Breast epithelium (tissue), 4 donors: ENCODE measurements at regions not wholly inside any gene's neighbourhood (a gene's known extent, or its start where the extent isn't known, plus 50 kb on each side); places are given as distances from the start of the nearest gene placed in this dataset.
"Not testable (repeated sequence)": the region's sequence is repeated elsewhere in the genome, so short reads cannot be mapped to it uniquely, and the experiment has no call there.

Source experiments
- DNase-seq, 2 donors: peaks; one replicate each; pipeline ENCODE4 v3.0.0-alpha.2; 2019; ENCODE audit warnings: low spot score in 2 of 2
- H3K27ac ChIP-seq, 2 donors: fragments of 200-600 bp; sonication (generic) in 1 of 2; one replicate each; pipeline ENCODE4 v1.5.1; 2016 to 2019; ENCODE audit warnings: mild to moderate bottlenecking in 1 of 2
- H3K27me3 ChIP-seq, 2 donors: fragments of 200-600 bp; sonication (generic) in 1 of 2; one replicate each; pipeline versions ENCODE4 v1.5.1 to v1.6.0; 2017 to 2019; ENCODE audit warnings: control low read depth in 1 of 2, mild to moderate bottlenecking in 1 of 2
- H3K36me3 ChIP-seq: fragments of 200-600 bp; one replicate; pipeline ENCODE4 v1.5.1; 2019
- H3K4me1 ChIP-seq, 2 donors: fragments of 200-600 bp; sonication (generic); one replicate each; pipeline ENCODE4 v1.5.1; 2016 to 2019; ENCODE audit warnings: control low read depth in 1 of 2
- H3K4me3 ChIP-seq, 3 donors: fragments of 200-600 bp; sonication (generic); 1 replicate in 2 of 3; 2 replicates in 1 of 3; pipeline ENCODE4 v1.5.1; 2016 to 2019; ENCODE audit warnings: mild to moderate bottlenecking in 3 of 3, moderate library complexity in 2 of 3
- H3K9me3 ChIP-seq, 2 donors: fragments of 200-600 bp; sonication (generic) in 1 of 2; one replicate each; pipeline ENCODE4 v1.5.1; 2016 to 2019; ENCODE audit warnings: control low read depth in 1 of 2
- POLR2A ChIP-seq: fragments of 450-650 bp; IDR thresholded peaks from one replicate; pipeline ENCODE4 v1.6.1; 2016; ENCODE audit warnings: antibody characterized with exemption, mild to moderate bottlenecking, moderate library complexity
- POLR2AphosphoS5 ChIP-seq, 3 donors: sonication (generic); formaldehyde crosslinking; IDR thresholded peaks; one replicate each; pipeline ENCODE4 v1.6.1; 2017; ENCODE audit warnings: antibody characterized with exemption in 3 of 3
- intact Hi-C: fragments of 100-400 bp; cut with DNase I; formaldehyde crosslinking; loops from one replicate; pipeline ENCODE4 v1.15.1; 2023; ENCODE audit warnings: low total_unique reads
- TF ChIP-seq, protein P1 (sequence below), 3 donors: fragments of 450-650 bp; IDR thresholded peaks; one replicate each; pipeline ENCODE4 v1.5.1; 2016 to 2017; ENCODE audit warnings: antibody characterized with exemption in 3 of 3, mild to moderate bottlenecking in 3 of 3, moderate library complexity in 3 of 3

- TF ChIP-seq POLR2AphosphoS5 (IDR thresholded peaks at IDR 0.05): no peak
- no peak for TF ChIP-seq POLR2A
- TF ChIP-seq, protein P1, sequence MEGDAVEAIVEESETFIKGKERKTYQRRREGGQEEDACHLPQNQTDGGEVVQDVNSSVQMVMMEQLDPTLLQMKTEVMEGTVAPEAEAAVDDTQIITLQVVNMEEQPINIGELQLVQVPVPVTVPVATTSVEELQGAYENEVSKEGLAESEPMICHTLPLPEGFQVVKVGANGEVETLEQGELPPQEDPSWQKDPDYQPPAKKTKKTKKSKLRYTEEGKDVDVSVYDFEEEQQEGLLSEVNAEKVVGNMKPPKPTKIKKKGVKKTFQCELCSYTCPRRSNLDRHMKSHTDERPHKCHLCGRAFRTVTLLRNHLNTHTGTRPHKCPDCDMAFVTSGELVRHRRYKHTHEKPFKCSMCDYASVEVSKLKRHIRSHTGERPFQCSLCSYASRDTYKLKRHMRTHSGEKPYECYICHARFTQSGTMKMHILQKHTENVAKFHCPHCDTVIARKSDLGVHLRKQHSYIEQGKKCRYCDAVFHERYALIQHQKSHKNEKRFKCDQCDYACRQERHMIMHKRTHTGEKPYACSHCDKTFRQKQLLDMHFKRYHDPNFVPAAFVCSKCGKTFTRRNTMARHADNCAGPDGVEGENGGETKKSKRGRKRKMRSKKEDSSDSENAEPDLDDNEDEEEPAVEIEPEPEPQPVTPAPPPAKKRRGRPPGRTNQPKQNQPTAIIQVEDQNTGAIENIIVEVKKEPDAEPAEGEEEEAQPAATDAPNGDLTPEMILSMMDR (IDR thresholded peaks at IDR 0.05): no peak
- Histone ChIP-seq H3K27ac (no peak overlapping the region), H3K9me3 (peaks cover 0 to 1% of the 10 kb centered on the region in 2 donors), H3K4me3 (no peak overlapping the region), H3K4me1 (no peaks in the 10 kb centered on the region), H3K27me3 (no peaks in the 10 kb centered on the region), H3K36me3 (no peaks in the 10 kb centered on the region)
- no peak for DNase-seq
- intact Hi-C loops: no loop called here
Measured at GRCh38 chr5:164233791-164234190, 728.4 kb downstream of the MAT2B start.

DNA sequence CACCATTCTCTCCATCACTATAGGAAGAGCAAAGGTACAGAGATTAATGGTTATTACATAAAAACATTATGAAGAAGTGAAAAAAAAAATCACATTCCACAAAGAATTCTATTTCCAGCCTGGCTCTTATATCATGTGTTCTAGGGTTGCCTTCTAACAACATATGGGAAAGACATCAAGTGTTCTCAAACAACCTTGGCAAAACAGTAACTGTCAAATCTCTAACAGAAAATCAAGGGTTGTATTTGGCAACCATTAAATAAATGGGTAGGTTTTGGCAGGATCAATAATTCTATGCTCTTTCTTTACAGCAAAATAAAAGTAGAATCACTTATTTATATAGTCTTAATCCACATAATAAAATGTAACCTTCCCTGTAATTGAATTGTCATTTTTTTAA, 728.9 kb downstream of the MAT2B start:
- Histone ChIP-seq H3K36me3 (no peaks in the 10 kb centered on the region), H3K4me1 (no peaks in the 10 kb centered on the region), H3K4me3 (no peak overlapping the region), H3K9me3 (no peaks in the 10 kb centered on the region), H3K27ac (no peak overlapping the region), H3K27me3 (no peaks in the 10 kb centered on the region)
- no peak for DNase-seq
- TF ChIP-seq, protein P1 (IDR thresholded peaks at IDR 0.05): no peak
- TF ChIP-seq POLR2A (no peak), POLR2AphosphoS5 (IDR thresholded peaks at IDR 0.05) (no peak)
- intact Hi-C loops: no loop called here

DNA sequence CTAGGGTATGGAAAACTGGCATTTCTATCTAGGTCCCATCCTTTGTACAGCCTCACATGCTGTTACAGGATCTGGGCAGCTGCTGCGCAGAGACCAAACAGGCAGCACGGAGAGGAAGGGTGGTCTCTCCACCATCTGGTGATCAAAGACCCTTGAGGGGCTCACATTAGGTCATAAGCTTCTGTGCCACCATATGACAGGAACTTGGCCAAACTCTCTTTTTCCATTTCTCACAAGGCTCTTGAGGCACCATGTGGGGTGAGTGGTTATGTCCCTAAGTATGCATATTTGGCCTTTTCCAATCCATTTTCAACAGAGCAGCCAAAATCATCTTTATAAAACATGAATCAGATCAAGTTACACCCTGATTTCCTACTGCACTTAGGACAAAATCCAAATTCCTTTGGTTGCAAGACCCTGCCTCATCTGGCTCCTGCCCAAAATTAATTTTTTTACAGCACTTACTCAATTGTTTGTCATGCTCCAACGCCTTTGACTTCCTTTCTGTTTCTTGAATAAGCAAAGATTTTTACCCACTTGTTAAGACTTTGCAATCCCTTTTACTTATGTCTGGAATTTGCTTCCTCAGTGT, 730.0 kb downstream of the MAT2B start:
- H3K27me3 ChIP-seq: no peaks in the 10 kb centered on the region
- no peaks in the 10 kb centered on the region for H3K9me3 ChIP-seq
- intact Hi-C loops: no loop called here
- H3K4me3 ChIP-seq: no peak overlapping the region
- TF ChIP-seq POLR2A: no peak
- no peak for TF ChIP-seq POLR2AphosphoS5 (IDR thresholded peaks at IDR 0.05)
- TF ChIP-seq, protein P1 (IDR thresholded peaks at IDR 0.05): no peak
- DNase-seq: no peak
- no peaks in the 10 kb centered on the region for H3K36me3 ChIP-seq
- H3K4me1 ChIP-seq: no peaks in the 10 kb centered on the region
- no peak overlapping the region for H3K27ac ChIP-seq

- Histone ChIP-seq H3K4me3 (no peak overlapping the region), H3K4me1 (no peaks in the 10 kb centered on the region), H3K36me3 (no peaks in the 10 kb centered on the region), H3K27me3 (no peaks in the 10 kb centered on the region), H3K27ac (no peak overlapping the region), H3K9me3 (no peaks in the 10 kb centered on the region)
- intact Hi-C loops: no loop called here
- no peak for DNase-seq
- no peak for TF ChIP-seq POLR2AphosphoS5 (IDR thresholded peaks at IDR 0.05)
- no peak for TF ChIP-seq POLR2A
- TF ChIP-seq, protein P1 (IDR thresholded peaks at IDR 0.05): no peak
Measured at GRCh38 chr5:164237486-164237885, 732.1 kb downstream of the MAT2B start.

GRCh38 chr5:164251781-164252180, 746.4 kb downstream of the MAT2B start:
- H3K4me1 ChIP-seq, H3K36me3 ChIP-seq, H3K27ac ChIP-seq, H3K4me3 ChIP-seq, H3K27me3 ChIP-seq, intact Hi-C loops, H3K9me3 ChIP-seq, DNase-seq: not testable (repeated sequence)

DNA sequence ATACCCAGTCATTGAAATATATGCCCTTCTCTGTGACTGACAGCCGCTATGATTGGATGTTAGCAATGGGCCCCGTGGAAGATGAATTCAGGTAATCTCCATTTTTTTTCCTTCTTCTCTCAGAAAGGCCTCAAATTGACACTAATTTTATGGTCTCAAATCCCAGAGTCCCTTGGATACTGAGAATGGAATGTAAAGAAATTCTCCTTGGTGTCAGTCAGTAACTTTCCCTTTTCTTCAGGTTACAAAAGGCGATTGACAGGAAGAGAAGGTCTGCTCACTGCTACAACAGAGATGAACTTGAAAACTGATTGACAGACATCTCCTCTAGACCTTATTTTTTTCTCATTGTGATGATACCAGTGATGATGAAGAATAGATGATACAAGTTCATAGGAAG, 748.3 kb downstream of the MAT2B start:
- Histone ChIP-seq H3K4me3 (no peak overlapping the region), H3K9me3 (no peaks in the 10 kb centered on the region), H3K4me1 (no peaks in the 10 kb centered on the region), H3K36me3 (no peaks in the 10 kb centered on the region), H3K27ac (no peak overlapping the region), H3K27me3 (no peaks in the 10 kb centered on the region)
- TF ChIP-seq POLR2A (no peak), POLR2AphosphoS5 (IDR thresholded peaks at IDR 0.05) (no peak)
- TF ChIP-seq, protein P1 (IDR thresholded peaks at IDR 0.05): no peak
- no peak for DNase-seq
- intact Hi-C loops: no loop called here
